DMS53 treated with DMSO at 0.1 percent for 48 hours (cell line): ENCODE measurements at regions not wholly inside any gene's neighbourhood (a gene's known extent, or its start where the extent isn't known, plus 50 kb on each side); places are given as distances from the start of the nearest gene placed in this dataset.

Source experiments
- DNase-seq: peaks from one replicate; lab custom pipeline; 2025; ENCODE audit not compliant: unreplicated experiment; lab: John Stamatoyannopoulos, UW

DNA sequence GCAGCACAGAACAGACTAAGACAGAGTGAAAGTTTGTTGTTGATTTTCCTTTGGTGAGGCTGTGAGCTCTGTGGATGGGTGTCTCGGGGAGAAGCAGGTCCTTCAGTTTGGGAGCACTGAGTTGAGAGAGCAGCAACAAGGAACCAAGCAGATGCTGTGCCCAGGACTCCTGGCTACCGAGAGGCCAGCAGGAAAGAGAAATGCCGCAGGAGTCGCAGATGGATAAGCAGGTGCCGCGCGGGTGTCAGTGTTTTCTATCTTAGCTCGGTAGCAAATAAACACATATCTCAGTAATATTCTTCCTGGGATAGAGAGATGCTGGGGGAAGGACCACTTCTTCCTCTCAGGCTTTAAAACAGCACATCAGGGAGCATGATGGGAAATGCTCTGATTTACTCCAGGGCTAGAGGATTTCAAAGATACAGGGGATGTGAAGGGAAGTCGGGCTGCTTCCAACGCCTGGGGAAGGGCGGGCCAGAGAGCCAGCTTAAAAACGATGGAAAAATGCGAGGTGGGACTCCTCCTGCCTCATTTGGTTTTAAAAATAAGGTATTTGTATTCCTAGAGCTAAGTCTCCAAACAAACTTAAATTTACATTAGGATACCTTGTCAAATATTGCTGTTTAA is 470.7 kb upstream of the B3GAT1 start:
- DNase-seq, result no peak

DNA sequence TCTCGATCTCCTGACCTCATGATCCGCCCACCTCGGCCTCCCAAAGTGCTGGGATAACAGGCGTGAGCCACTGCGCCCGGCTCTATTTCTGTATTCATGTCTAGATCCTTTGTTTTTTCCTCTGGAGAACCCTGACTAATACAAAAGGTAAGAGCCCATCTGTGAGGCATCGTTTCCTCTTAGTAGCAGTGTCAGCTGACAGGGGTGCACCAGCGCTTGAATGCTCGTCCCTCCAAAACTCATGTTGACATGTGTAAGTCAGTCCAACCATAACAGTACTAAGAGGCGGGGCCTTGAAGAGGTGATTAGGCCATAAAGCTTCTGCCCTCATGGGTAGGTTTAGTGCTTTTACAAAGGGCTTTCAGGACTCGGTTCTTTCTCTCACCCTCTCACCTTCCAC is 470.1 kb upstream of the B3GAT1 start:
- DNase-seq, result no peak

DNA sequence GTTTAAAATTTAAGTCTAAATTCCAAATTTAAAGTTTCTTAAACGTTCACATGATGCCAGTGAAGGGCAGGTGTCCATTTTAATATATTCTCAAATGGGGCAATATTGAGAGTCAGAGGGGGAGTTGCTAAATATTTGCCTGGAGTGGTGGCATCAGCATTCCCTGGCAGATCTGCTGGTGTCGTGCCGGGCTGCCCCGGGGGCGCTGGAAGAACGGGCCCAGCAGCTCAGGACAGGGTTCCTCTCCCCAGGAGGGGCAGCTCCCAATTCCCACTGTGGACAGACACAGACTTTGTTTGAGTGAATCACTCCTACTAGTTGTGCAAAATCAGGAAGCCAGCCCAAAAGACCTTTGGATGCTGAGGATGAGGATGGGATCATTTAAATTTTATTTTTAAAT is 468.7 kb upstream of the B3GAT1 start:
- no peak for DNase-seq

DNA sequence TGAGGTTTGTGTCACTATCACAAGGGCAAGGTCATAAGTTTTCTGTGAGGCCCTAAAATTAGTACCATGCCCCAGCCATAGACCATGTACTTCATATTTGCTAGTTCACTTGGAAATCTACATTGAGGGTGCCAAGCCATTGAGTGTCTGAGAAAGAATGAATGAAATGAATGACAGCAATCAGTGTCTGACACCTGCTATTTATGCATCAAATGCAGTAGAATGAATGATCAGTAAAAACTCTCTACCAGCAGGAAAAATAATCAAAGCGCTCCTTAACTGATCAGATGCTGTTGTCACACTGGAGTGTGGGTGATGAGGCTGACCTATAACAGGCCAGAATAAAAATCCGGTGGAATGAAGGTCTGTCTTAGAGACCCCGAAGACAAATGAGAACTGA is 467.9 kb upstream of the B3GAT1 start:
- no peak for DNase-seq

DNA sequence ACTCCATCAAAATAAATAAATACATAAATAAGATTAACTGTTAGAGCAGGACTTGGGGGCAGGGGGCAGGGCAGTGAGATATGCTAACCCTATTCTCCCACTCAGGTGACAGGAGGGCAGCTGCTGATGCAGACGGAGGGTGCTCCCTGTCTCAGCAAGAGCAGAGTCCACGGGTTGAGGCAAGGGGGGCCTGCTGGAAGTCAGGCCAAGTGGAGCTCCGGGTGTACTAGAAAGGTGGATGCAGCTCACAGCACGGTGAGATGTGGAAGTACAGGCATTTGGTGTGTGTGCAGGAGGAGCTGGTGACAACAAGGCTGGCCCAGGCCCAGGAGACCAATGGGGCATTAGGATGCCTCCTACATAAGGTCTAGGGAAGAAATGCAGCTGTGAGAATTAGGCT is 467.3 kb upstream of the B3GAT1 start:
- no peak for DNase-seq

DNA sequence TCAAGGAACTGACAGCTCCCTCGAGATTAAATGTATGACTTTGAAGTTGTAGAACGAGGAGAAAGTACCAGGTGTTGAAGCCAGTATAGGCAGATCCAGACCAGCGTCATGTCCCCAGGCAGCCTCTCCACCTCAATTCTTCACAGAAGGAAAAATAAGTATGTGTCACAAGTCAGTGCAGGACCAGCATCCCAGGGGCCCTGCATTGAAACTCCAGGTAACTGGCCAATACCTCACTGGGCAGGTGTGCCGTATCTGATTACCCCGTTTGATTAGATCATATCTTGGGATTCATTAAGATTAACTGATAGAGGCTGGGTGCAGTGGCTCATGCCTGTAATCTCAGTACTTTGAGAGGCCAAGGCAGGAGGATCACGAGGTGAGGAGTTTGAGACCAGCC is 466.7 kb upstream of the B3GAT1 start:
- DNase-seq, result no peak

DNA sequence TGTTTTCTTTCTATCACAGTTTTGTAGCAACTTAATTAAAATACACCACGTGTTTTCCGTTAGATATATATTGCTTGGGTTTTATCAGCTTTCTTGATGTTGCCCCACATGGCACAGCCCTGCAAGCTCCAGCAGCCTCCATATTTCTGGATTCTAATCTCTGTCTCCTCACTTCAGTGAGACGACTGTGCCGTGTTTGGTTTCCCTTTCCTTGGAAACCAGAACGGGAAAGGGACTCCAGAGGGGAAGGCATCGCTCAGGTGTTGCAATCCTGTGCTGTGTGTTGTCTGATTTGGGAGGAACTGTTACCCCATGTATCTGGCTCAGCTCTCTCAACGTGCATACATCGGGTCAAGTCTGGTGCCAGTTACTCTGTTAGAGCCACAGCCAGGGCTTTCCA is 464.2 kb upstream of the B3GAT1 start:
- no peak for DNase-seq

DNA sequence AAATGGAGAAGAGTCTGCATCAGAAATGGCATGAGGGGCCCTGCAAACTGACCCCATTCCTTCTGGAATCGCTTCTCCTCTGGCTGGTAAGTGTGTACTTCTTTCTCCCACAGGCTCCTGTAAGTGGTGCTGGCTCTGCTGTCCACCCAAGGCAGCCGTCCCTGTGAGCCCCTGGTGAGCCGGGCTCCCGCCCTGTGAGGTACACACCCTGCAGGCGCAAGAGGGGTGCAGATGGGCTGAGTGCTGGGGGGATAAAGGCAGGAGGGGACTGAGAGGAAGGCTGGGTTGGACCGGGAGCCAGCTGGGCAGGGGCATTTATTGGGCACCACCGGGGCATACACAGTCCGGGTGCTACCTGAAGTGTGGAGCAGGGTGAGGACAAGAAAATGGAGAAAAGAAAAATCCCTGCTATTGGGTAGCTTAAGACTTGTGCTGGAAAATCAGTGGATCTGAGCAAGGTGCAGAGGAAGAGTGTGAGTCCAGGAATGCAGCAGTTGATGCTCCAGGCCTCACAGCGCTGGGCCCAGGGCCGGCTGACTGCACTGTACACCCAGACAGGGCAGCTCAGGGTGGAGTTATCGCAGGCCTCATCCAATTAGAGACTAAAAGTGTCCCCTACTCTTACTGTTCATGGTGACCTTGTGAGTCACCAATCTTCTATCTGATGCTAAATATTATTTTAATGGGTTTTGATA is 455.1 kb upstream of the B3GAT1 start:
- no peak for DNase-seq

DNA sequence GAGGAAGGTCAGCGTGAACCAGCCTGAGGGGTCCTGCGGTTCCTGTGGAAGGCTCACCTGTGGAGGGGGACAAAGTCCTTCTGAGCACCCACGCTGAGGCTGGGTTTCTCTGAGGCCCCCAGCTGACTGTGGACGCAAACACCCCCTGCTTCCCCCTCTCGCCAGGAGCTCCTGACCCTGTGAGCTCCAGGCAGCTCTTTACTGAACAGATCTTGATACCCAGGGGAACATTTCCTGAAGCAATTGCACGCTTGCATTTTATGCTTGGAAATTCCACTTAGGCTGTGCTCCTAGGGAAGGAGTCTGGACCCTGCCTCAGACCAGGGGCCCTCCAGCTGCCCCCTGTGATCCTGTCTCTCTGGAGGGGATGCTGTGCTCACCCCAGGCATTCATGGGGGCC is 454.2 kb upstream of the B3GAT1 start:
- DNase-seq, result no peak

DNA sequence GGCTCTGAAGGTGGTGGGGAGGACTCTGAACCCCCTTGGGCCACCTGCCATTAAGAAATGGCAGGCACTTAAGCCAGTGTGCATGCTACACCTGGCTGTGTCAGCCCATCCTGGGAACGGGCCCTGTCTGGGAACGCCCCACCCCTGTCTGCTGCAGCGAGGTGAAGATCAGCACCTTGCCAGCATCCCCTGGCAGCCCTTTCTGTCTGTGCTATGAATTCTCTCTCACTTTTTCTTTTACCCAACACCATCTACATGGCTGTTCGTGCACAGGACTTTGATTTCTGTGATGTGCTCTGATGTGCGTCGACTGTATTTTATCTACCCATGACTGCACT is 452.9 kb upstream of the B3GAT1 start:
- DNase-seq, result no peak

DNA sequence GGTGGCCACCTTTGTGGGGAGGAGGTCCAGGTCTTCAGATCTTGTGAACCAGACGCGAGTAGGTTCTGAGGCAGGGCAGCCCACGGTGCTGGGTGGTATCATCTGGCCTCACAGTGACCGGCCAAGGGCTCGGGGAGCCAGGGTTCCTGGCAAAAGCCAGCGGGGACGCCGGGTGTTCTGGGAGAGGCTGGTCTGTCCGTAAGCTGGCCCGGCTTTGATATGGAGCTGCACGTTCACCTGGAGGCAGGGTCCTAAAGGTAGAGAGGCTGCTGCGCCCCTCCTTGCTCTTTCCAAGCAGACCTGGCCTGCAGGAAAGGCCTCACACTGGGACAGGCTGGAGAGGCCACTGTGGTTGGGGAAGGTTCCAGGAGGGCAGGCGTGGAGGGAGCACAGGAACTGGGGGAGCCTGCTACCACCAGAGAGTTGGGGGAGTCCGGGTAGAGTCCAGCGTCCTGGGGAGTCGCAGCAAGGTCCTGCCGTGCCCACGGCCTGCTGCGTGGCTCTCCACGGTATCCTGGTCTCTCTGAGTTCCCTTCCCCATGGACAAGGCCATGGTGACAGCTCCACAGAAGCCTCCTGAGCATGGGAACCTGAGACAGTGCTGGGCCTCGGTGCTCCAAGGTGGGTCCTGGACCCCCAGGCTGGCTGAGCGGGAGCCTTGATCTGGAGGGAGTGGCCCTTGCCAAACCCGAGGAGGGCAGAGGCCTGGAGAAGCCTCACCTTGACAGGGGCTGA is 452.4 kb upstream of the B3GAT1 start:
- DNase-seq, result no peak

DNA sequence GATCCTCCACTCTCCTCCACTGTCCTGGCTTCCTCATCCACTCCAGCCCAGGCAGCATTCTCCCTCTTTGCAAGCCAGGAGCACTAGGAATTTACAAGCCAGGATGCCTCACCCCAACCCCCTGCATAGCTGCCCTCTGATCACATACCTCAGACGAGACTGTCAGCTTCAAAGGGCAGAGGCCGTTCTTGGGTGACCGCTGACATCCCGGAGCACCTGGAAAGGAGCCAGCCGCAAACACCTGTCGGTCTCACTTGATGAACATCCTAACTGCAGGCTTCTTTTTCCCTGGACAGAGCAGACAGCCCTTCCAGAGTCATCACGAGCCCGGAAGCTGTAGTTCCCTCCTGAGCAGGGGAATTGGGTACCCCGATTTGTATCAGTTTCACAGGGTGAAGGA is 451.3 kb upstream of the B3GAT1 start:
- peak; percentile 82 for DNase-seq

DNA sequence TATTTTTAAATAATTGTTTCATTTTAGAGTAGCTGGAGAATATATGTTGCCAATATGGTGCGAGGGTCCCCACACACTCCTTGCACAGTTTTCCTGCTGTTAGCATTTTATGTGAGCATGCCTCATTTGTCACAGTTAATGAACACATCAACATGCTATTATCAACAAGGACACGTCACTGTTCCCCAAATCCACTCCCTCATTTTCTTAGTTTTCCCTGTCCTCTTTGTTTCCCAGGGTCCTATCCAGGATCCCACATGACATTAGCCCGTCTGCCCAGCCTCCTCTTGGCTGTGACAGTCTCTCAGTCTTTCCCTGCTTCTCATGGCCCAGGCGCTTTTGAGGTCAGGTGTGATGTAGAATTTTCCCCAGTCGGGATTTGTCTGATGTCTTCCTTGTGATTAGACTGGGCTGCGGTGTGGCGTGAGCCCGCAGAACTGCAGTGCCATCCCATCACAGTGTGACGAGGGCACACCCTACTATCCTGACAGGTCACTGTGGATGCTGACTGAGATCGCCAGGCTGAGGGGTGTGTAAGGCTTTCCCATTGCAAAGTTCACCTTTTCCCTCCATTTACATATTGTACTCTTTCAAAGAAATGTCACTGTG is 450.6 kb upstream of the B3GAT1 start:
- no peak for DNase-seq

DNA sequence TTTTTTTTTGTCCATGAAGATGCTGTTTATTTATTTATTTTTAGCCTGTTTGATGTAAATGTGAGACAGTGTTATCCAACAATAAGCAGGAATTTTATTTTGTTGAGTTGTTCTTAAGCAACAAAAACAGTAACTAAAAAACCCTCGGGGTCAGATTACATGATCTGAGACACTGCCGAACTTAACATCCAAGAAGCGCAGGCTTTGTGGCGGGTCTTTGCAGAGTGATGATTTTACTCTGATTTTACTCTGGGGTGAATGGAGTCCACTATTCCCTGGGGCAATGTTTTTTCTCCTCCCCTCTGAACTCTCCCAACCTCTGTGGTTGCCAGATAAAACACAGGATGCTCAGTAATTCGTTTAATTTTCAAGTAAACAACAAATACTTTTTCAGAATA is 450.1 kb upstream of the B3GAT1 start:
- no peak for DNase-seq

DNA sequence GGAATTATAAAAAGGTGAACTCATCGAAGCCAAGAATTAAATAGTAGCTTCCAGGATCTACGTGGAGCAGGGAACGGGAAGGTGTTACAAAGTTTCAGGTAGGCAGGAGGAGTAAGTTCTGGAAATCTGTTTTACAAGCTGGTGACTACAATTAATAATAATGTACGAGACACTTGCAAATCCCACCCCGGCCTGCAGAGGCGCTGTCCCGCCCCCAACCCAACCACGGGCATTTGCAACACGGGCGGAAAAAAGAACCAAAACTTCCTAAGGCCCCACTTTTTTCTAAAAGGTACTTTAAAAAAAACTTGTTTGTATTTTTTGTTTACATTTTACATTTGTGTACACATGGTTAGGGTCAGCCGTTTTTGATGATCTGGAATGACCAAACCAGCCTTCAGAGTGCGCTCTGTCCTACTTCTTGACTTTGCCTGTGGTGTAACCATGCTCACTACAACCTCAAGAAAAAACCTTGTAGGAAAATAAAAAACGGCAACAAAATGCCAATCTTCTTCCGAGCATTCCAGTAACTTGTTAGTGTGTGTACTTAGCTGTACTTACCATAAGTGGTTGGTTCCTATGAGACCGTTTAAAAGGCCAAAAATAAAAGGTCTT is 449.6 kb upstream of the B3GAT1 start:
- no peak for DNase-seq

DNA sequence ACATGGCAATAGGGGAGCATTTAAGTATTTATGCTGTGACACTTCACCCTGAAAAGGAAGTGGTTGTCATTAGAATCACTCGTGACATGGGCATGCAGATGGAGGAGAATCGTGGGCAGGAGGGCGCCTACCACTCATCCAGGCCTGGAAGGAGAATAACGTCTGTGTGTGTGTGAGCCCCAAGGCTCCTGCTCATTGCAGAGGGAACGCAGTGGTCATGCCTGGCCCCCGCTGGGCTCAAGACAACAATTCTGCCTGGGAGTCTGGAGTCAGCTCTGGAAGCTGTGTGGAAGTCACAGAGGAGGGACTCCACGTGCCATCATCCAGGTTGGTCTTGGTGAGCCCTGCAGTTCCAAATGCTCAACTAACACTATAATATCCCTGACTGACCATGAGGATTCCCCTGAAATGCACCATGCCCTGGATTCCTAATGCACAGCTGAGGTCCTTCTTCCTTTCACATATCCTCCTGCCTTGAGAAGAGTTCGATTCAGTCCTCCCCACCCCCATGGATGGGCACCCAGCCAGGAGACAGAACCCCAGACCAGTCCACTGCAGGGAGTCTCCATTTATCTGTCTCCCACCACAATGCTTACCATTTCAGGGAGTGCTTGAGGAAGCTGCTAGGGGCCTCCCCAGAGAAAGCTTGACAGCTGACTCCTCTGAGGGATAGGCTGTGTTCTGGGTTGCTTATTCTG is 446.9 kb upstream of the B3GAT1 start:
- DNase-seq, result no peak

DNA sequence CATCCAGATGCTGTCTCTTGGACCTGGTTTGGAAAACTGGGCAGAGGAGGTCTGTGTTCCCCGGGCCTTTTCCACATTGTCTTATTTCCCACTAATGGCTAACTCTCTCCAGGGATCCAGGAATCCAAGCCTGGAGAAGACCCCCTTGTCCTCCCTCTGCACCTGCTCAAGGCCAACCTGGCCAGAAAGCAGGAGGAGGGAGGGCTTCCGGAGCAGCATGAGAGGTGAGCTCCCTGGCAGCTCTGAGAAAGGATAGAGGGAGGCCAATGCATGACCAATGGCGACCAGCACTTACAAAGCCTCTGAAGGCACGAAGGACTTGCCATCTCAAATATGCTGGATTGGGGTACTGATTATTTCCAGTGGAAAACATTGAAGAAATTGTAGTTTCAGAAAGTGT is 445.0 kb upstream of the B3GAT1 start:
- no peak for DNase-seq

DNA sequence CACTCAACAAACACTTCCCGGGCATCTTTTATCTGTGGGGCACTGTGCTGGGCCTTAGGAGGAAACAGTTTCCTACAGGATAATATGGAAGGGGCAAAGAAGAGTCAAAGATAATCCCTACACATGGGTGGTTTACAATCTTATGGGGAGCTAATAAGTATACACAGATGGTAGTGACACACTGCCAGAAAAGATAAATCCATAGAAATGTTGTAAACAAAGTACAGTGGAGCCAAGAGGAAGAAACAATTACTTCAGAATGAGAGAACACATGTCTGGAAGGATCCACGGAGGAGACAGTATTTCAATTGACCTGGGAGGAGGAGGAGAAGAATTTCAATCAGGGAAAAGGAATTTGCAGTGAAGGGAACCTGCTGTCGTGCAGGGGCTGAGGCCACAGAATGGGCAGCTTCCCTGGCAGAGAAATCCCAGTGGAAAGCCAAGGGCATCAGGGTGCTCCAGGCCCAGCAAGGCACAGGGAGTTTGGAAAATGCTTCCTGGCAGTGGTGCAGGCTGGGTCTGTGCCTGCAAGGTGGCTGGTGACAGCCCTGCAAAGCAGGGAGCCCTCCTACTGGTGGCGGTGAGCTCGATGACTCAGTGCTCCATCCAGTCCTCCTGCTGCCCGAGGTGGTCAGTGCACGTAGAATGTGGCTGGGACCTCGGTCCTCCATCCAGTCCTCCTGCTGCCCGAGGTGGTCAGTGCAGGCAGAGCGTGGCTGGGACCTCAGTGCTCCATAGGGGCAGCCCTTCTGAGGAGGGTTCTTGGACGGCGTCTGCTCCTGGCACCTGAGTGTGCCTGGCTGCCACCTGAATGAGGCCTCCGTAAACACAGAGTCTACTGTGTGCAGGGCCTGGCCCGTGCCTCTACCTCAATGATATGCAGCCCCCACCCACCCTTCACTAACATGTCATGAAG is 444.3 kb upstream of the B3GAT1 start:
- DNase-seq, result no peak

DNA sequence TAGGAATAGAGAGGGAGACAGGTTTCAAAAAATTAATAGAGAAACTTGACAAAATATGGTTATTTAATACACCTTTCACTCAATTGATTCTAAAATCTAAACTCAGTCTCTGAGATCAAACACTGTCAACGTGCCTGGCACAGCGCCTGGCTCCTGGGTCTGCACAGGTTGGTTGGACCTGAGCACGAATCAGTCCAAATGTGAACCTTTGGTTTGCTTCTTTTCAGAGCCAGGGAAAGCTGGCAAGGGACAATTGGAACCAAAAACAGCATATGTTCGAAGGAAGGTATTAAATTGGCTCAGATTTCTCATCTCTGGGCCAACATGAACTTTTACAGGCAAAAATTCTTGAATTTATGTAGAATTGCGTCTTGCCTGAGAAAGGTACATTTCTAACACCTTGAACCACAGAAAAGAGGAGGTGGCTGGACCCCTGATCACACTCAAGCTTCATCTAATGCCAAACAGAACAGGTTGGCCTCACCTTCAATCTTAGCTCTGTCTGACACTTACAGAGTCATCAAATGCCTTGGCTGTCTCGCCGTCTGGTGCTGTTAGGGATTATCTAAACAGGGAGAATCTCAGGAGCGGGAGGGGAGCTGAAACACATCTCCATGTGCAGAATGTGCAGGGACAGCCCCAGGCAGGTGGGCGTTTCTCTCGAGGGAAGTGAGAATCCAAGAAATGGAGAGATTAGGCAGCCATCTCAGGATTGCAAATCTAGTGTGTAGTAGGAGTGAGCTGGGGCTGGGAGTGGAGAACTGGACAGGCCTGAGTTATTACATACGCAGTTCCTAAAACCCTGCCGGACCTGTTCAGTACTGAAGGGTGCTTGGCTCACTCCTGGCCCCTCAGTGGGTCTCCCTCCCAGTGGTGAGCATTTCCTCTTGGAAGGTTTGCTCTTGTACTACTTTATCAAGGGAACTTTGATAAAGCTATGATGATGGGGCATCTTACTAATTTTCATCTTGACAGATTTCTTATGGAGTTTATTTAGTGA is 442.2 kb upstream of the B3GAT1 start:
- no peak for DNase-seq
